ENCODE measurements at regions not wholly inside any gene's neighbourhood (a gene's known extent, or its start where the extent isn't known, plus 50 kb on each side); places are given as distances from the start of the nearest gene placed in this dataset.

DNA sequence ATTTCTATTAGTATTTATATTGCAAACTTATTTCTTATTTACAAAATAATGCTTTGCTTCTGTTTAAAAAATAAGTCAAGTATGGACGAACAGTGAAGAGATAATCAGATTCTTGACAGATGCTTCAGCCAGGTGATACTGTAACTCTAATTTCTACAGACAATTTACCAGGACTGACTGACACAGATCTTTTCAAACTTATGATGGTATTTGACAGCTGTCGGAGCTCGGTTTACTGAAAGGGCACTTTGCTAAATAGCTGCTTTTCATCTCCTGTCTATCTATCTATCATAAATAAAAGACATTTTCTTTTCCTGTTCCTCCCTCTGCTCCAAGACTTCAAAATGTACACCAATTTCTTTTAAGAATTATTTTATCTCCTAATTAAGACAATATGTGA lies 422.5 kb upstream of the SLC8A1 start:
- TF ChIP-seq POLR2A (IDR thresholded peaks at IDR 0.05) = no peak
- TF ChIP-seq, protein P1, sequence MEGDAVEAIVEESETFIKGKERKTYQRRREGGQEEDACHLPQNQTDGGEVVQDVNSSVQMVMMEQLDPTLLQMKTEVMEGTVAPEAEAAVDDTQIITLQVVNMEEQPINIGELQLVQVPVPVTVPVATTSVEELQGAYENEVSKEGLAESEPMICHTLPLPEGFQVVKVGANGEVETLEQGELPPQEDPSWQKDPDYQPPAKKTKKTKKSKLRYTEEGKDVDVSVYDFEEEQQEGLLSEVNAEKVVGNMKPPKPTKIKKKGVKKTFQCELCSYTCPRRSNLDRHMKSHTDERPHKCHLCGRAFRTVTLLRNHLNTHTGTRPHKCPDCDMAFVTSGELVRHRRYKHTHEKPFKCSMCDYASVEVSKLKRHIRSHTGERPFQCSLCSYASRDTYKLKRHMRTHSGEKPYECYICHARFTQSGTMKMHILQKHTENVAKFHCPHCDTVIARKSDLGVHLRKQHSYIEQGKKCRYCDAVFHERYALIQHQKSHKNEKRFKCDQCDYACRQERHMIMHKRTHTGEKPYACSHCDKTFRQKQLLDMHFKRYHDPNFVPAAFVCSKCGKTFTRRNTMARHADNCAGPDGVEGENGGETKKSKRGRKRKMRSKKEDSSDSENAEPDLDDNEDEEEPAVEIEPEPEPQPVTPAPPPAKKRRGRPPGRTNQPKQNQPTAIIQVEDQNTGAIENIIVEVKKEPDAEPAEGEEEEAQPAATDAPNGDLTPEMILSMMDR (IDR thresholded peaks at IDR 0.05) = no peak
